Bronchial epithelial cell (primary cell): ENCODE measurements at regions not wholly inside any gene's neighbourhood (a gene's known extent, or its start where the extent isn't known, plus 50 kb on each side); places are given as distances from the start of the nearest gene placed in this dataset.

ENCODE experiments used
- DNase-seq: peaks from one replicate; pipeline ENCODE4 v3.0.0-alpha.2; 2010; ENCODE audit warnings: low read depth
- FAIRE-seq: peaks from 2 replicates; lab custom pipeline; 2011; peaks lifted over from hg19 to GRCh38; lab: Jason Lieb, UNC
- H3K27me3 ChIP-seq: 2 replicates; pipeline ENCODE4 v1.5.1; 2011; ENCODE audit warnings: low read length; ENCODE audit not compliant: control insufficient read depth, insufficient read depth
- H3K36me3 ChIP-seq: 2 replicates; pipeline ENCODE4 v1.5.1; 2011; ENCODE audit warnings: low read length; ENCODE audit not compliant: control insufficient read depth, insufficient read depth
- H3K4me3 ChIP-seq: 2 replicates; pipeline ENCODE4 v1.5.1; 2011; ENCODE audit warnings: mild to moderate bottlenecking, low read depth, low read length, control low read depth
- CTCF ChIP-seq: IDR thresholded peaks from 2 replicates; pipeline ENCODE4 v1.5.1; 2011; ENCODE audit warnings: mild to moderate bottlenecking, moderate library complexity, low read length, control low read depth, inconsistent platforms; ENCODE audit not compliant: insufficient read depth, severe bottlenecking

GRCh38 chr3:84586427-84586826 is 372.4 kb upstream of the CADM2 start:
- DNase-seq (no peak), FAIRE-seq (no peak)
- Histone ChIP-seq H3K36me3 (no peaks in the 10 kb centered on the region), H3K4me3 (no peak overlapping the region), H3K27me3 (no peaks in the 10 kb centered on the region)
- TF ChIP-seq CTCF: no peak

GRCh38 chr3:84600703-84601225 is 358.0 kb upstream of the CADM2 start:
- Histone ChIP-seq H3K27me3 (no peaks in the 10 kb centered on the region), H3K36me3 (no peaks in the 10 kb centered on the region), H3K4me3 (no peak overlapping the region)
- no peak for DNase-seq
- FAIRE-seq: no peak
- no peak for TF ChIP-seq CTCF

- FAIRE-seq (no peak), DNase-seq (no peak)
These were observed 357.5 kb upstream of the CADM2 start for GRCh38 chr3:84601303-84601702.

GRCh38 chr3:84621823-84622222 is 337.0 kb upstream of the CADM2 start:
- no peak for TF ChIP-seq CTCF
- FAIRE-seq (no peak), DNase-seq (no peak)
- Histone ChIP-seq H3K4me3 (no peak overlapping the region), H3K36me3 (no peaks in the 10 kb centered on the region), H3K27me3 (no peaks in the 10 kb centered on the region)

More at GRCh38 chr3:84601303-84601702, 357.5 kb upstream of the CADM2 start:
- no peak for TF ChIP-seq CTCF
- Histone ChIP-seq H3K4me3 (no peak overlapping the region), H3K27me3 (no peaks in the 10 kb centered on the region), H3K36me3 (no peaks in the 10 kb centered on the region)

- TF ChIP-seq CTCF: no peak
- DNase-seq (no peak), FAIRE-seq (no peak)
- Histone ChIP-seq H3K27me3 (no peaks in the 10 kb centered on the region), H3K36me3 (no peaks in the 10 kb centered on the region), H3K4me3 (no peak overlapping the region)
These were observed 324.1 kb upstream of the CADM2 start for GRCh38 chr3:84634668-84635067.

GRCh38 chr3:84637272-84637671 is 321.5 kb upstream of the CADM2 start:
- FAIRE-seq: no peak
- Histone ChIP-seq H3K27me3 (no peaks in the 10 kb centered on the region), H3K36me3 (no peaks in the 10 kb centered on the region), H3K4me3 (no peak overlapping the region)
- TF ChIP-seq CTCF: no peak
- DNase-seq: no peak
